NT2/D1 (cell line): ENCODE measurements at regions not wholly inside any gene's neighbourhood (a gene's known extent, or its start where the extent isn't known, plus 50 kb on each side); places are given as distances from the start of the nearest gene placed in this dataset.
A peak's percentile ranks its signal among the peaks of the same experiment; 100 is the strongest.

Experiments
- DNase-seq: peaks from one replicate; pipeline ENCODE4 v3.0.0-alpha.2; 2011; ENCODE audit warnings: low read depth, low spot score
- H3K27me3 ChIP-seq: 2 replicates; pipeline ENCODE4 v1.6.0; 2011; ENCODE audit warnings: mild to moderate bottlenecking; ENCODE audit not compliant: insufficient read length, insufficient read depth
- H3K36me3 ChIP-seq: 2 replicates; pipeline ENCODE4 v1.6.1; 2011; ENCODE audit warnings: mild to moderate bottlenecking, low read length, mixed read lengths; ENCODE audit not compliant: insufficient read depth, insufficient read length
- H3K4me1 ChIP-seq: 2 replicates; pipeline ENCODE4 v1.5.1; 2011; ENCODE audit not compliant: insufficient read depth, insufficient read length
- H3K4me3 ChIP-seq: 2 replicates; pipeline ENCODE4 v1.5.1; 2011; ENCODE audit warnings: low read depth; ENCODE audit not compliant: insufficient read length
- H3K9ac ChIP-seq: 2 replicates; pipeline ENCODE4 v1.6.0; 2011; ENCODE audit warnings: low read depth; ENCODE audit not compliant: insufficient read length
- H3K9me3 ChIP-seq: 2 replicates; pipeline ENCODE4 v1.5.1; 2011; ENCODE audit warnings: mild to moderate bottlenecking, low read length; ENCODE audit not compliant: insufficient read depth
- SUZ12 ChIP-seq: IDR thresholded peaks from 2 replicates; pipeline ENCODE4 v1.6.1; 2011; ENCODE audit not compliant: insufficient read length, insufficient read depth; ENCODE audit errors: extremely low read depth
- YY1 ChIP-seq: IDR thresholded peaks from 2 replicates; pipeline ENCODE4 v1.6.1; 2011; ENCODE audit not compliant: insufficient read length, insufficient read depth
- ZNF274 ChIP-seq: IDR thresholded peaks from 2 replicates; pipeline ENCODE4 v1.6.1; 2011; ENCODE audit warnings: mild to moderate bottlenecking, low read depth, low read length

GRCh38 chr13:112246731-112247470 lies 129.3 kb upstream of the SPACA7 start:
- no peak overlapping the region for H3K9ac ChIP-seq
- H3K27me3 ChIP-seq: no peaks in the 10 kb centered on the region
- DNase-seq: no peak
- H3K4me3 ChIP-seq: no peak overlapping the region
- no peaks in the 10 kb centered on the region for H3K9me3 ChIP-seq
- TF ChIP-seq YY1: no peak
- TF ChIP-seq SUZ12: no peak
- TF ChIP-seq ZNF274: no peak
- H3K4me1 ChIP-seq: peaks cover 6% of the 10 kb centered on the region
- H3K36me3 ChIP-seq: no peaks in the 10 kb centered on the region

GRCh38 chr13:112247471-112248405 lies 128.4 kb upstream of the SPACA7 start:
- TF ChIP-seq YY1 (no peak), ZNF274 (no peak), SUZ12 (no peak)
- H3K4me3 ChIP-seq: no peak overlapping the region
- no peaks in the 10 kb centered on the region for H3K36me3 ChIP-seq
- H3K4me1 ChIP-seq: peaks cover 6% of the 10 kb centered on the region
- H3K9ac ChIP-seq: no peak overlapping the region
- DNase-seq: no peak
- H3K27me3 ChIP-seq: no peaks in the 10 kb centered on the region
- no peaks in the 10 kb centered on the region for H3K9me3 ChIP-seq

GRCh38 chr13:112248406-112248760 lies 127.8 kb upstream of the SPACA7 start:
- no peak for DNase-seq
- no peaks in the 10 kb centered on the region for H3K9me3 ChIP-seq
- no peak overlapping the region for H3K4me3 ChIP-seq
- TF ChIP-seq SUZ12 (no peak), YY1 (no peak), ZNF274 (no peak)
- no peak overlapping the region for H3K9ac ChIP-seq
- H3K27me3 ChIP-seq: peaks cover 2% of the 10 kb centered on the region
- H3K36me3 ChIP-seq: no peaks in the 10 kb centered on the region
- H3K4me1 ChIP-seq: peaks cover 6% of the 10 kb centered on the region

GRCh38 chr13:112248862-112249592 lies 127.1 kb upstream of the SPACA7 start:
- H3K27me3 ChIP-seq: peaks cover 2% of the 10 kb centered on the region
- DNase-seq: no peak
- no peaks in the 10 kb centered on the region for H3K36me3 ChIP-seq
- H3K4me1 ChIP-seq: peaks cover 6% of the 10 kb centered on the region
- H3K4me3 ChIP-seq: no peak overlapping the region
- H3K9ac ChIP-seq: no peak overlapping the region
- no peak for TF ChIP-seq SUZ12
- no peak for TF ChIP-seq ZNF274
- no peak for TF ChIP-seq YY1
- no peaks in the 10 kb centered on the region for H3K9me3 ChIP-seq

GRCh38 chr13:112249644-112250610 lies 126.2 kb upstream of the SPACA7 start:
- peak; percentile 3 for DNase-seq
- no peak for TF ChIP-seq ZNF274
- no peak for TF ChIP-seq SUZ12
- TF ChIP-seq YY1: no peak
- H3K27me3 ChIP-seq: peaks cover 2% of the 10 kb centered on the region

GRCh38 chr13:112250788-112251445 lies 125.2 kb upstream of the SPACA7 start:
- peaks cover 6% of the 10 kb centered on the region for H3K4me1 ChIP-seq
- peaks cover 2% of the 10 kb centered on the region for H3K27me3 ChIP-seq
- H3K36me3 ChIP-seq: no peaks in the 10 kb centered on the region
- TF ChIP-seq YY1 (no peak), ZNF274 (no peak), SUZ12 (no peak)
- H3K9ac ChIP-seq: no peak overlapping the region
- no peaks in the 10 kb centered on the region for H3K9me3 ChIP-seq
- no peak for DNase-seq
- no peak overlapping the region for H3K4me3 ChIP-seq

More at GRCh38 chr13:112249644-112250610, 126.2 kb upstream of the SPACA7 start:
- Histone ChIP-seq H3K9ac (no peak overlapping the region), H3K36me3 (no peaks in the 10 kb centered on the region), H3K4me1 (peaks cover 6% of the 10 kb centered on the region), H3K4me3 (no peak overlapping the region), H3K9me3 (no peaks in the 10 kb centered on the region)
